Peyer's patch (tissue), 4 donors: ENCODE measurements at regions not wholly inside any gene's neighbourhood (a gene's known extent, or its start where the extent isn't known, plus 50 kb on each side); places are given as distances from the start of the nearest gene placed in this dataset.

ENCODE experiments used
- CTCF ChIP-seq, 6 experiments: fragments of 450-650 bp in 4 of 6; fragments of 200-600 bp in 2 of 6; sonication (generic) in 1 of 6; IDR thresholded peaks; one replicate each; pipeline ENCODE4 v1.5.1; 2017 to 2019; ENCODE audit warnings: antibody characterized with exemption in 6 of 6, mild to moderate bottlenecking in 3 of 6, moderate library complexity in 1 of 6
- POLR2A ChIP-seq, 2 donors: fragments of 450-650 bp; IDR thresholded peaks; one replicate each; pipeline ENCODE4 v1.5.1; 2017; ENCODE audit warnings: antibody characterized with exemption in 2 of 2, mild to moderate bottlenecking in 2 of 2, moderate library complexity in 2 of 2

- no peak for TF ChIP-seq CTCF (IDR thresholded peaks at IDR 0.05)
- no peak for TF ChIP-seq POLR2A (IDR thresholded peaks at IDR 0.05)
Observed at GRCh38 chr2:172287605-172288315, 139.6 kb upstream of the ITGA6 start.
